NCI-H446 treated with DMSO at 0.1 percent for 48 hours (cell line): ENCODE measurements at regions not wholly inside any gene's neighbourhood (a gene's known extent, or its start where the extent isn't known, plus 50 kb on each side); places are given as distances from the start of the nearest gene placed in this dataset.
"Not testable (repeated sequence)": the region's sequence is repeated elsewhere in the genome, so short reads cannot be mapped to it uniquely, and the experiment has no call there.

Experiments used
- DNase-seq: peaks from one replicate; lab custom pipeline; 2025; lab: John Stamatoyannopoulos, UW

DNA sequence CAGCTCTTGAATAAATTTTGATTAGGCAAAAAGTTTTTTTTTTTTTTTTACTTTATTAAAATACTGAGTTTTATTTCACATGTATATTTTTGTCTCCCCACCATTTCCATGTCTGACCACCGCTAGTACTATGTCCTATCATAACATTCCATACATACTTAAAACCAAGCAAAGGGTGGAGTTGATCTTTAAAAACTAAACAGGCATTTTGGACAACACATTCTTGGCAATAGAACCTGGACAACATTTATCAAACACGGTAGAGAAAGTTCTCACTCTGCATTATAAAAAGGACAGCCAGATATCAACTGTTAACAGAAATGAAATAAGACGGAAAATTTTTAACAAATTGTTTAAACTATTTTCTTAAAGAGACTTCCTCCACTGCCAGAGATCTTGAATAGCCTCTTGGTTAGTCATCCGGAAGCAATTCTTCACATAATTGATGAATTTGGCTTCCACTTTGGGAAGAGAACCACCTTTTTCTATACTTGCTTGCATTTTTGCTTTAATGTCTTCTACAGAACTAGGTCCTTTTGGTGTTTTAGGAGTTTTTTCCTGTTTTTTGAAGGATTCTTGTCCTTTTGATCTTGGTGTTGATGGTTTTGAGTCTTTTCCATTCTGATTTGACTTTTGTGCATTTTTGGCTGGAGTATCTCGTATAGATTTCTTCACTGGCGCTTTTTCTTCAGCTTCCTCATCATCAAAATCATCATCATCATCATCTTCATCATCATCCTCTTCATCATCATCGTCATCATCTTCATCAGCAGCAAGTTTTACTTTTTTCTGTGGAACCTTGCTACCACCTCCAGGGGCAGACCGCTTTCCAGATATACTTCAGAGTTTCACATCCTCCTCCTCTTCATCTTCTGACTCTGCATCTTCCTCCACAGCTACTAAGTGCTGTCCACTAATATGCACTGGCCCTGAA is 58.7 kb downstream of the POU5F2 start:
- not testable (repeated sequence) for DNase-seq

DNA sequence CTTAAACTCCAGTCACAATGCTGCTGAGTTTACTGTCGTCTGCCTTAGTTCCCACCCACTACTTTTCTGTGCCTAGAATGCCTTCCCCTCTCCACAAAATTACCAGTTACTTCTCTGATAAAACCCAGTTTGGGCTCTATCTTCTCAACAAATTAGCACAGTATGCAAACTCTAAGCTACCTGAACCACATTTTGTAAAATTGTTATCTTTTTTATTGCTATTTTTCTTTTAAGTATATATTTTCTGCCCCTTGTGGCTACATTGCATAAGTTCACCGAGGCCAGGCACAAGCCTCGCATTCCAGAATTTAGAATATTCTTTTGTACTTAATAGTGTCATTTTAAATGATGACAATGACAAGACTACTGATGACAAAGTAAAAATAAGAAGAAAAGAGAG is 60.0 kb downstream of the POU5F2 start:
- DNase-seq: no peak

DNA sequence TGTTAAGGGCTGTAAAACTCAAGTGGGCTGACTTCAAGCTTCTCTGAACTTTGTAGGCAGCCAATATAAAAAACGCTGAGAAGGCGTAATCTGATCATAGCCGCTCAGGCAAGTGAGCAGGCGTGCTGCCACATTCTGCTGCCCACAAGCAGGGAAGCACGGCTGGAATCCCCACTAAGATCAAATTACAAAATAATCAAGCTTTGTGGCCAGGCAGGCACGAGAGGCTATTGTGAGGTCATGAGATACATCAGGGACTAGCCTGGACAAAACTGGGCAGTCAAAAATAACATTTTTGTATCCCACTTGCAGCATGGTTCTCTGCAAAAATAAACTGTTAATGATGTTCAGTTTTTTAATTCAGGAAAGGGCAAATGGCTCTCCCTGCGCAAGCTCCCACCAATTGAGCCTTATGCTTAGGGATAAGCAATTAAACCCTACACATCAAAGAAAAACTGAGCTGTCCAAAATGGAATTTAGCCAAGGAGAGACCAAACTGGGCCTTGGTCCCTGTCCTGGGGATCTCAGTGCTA is 64.0 kb downstream of the POU5F2 start:
- peak; percentile 64 for DNase-seq

DNA sequence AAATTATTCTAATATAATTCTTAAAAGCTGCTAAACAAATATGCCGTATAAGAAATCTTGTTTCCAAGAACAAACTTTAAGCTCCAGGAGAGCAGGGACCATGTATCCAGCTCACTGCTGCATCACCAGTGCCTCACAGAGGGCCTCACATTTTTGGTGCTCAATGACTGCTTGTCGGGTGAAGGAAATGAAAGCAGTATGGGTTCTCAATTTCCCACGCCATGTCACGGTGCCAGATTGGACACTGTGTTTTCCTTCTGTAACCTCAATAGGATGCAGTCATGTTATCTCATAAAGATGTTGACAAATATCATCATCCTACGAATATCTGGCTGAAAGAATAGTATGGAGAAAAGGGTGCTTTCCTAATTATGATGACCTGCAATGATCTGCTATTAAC is 64.7 kb downstream of the POU5F2 start:
- DNase-seq: no peak

DNA sequence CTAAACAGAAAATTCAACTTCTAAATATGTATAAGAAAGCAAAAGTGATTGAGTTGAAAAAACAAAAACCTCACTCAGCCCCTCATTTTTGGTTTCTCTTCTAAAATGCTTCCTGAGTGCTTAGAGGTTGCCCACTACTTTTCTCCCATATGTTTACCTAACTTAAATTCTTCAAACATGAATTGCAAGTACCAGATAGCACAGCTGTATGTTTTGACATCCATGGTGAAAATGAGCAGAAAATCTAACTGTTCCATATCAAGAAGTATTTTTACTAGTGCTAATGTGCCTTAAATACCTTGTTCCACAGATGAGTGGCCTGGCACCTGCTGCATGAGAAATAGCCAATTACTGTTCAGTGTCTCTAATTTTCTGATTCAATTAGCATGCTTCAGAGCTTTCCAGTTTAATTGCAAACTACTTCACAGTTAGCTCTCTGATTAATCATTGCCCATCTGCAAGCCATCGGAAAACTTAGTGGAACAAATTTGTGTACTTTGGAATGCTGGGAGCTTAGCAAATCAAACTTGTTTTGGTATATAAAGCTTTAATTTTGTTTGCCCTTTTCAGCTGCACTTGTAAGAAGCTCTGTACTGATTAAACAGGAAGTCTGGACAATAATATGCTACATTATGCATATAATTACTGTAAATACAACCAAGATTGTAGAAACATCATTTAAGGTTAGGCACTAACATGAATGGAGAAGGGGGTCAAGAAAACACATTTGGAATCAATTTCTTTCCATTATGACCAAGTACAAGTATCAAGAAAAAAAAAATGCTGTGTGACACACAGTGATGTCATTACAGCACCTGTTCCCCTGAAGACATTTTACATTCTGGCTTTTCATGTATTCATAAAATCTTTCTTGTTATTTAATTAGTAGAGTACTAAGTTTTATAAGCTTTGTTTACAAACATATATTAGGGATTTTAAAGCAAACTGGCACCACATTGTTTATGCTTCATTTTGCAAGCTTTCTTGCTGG is 65.6 kb downstream of the POU5F2 start:
- DNase-seq: peak; percentile 49

DNA sequence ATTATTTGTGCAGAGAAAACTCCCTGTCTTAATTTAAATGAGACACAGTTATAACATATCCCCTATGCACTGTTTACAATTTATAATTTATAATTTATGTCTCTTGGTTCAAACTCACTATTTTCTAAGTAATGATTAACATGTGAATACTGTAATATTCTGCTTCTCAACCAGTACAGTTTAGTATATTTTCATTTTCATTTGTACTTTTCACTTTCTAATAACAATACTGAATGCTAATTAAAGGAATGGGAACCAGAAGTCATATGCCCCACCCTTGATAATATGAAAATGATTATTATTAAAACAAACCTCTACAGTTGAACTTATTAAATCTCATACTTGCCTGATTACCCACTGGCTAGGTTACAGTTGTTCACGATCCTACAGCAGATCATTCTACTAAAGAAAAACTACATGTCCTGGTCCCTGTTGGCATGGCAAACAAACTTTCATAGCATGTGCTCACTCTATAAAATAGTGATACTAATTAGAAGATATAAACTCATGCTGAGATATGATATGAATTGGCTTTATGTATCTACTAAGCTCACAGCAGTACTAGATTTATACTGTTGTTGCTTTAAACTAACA is 66.4 kb downstream of the POU5F2 start:
- DNase-seq: no peak

DNA sequence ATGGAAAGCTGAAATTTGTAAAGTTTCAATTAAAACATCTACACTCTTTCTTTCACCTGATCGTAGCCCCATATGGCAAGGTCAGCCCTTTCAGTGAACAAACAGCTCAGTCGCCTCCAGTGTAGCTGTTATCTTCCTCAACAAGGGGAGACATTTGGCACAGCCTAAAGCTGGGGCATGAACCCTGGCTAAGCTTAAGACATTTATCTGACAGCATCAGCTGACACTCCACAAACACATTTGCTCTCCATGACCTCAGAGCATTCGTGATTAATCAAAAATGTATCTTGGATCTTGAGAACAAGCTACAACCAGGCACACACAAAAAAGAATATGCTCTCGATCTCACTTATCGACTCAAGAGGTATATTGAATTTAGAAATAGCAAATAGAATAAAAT is 67.3 kb downstream of the POU5F2 start:
- no peak for DNase-seq

DNA sequence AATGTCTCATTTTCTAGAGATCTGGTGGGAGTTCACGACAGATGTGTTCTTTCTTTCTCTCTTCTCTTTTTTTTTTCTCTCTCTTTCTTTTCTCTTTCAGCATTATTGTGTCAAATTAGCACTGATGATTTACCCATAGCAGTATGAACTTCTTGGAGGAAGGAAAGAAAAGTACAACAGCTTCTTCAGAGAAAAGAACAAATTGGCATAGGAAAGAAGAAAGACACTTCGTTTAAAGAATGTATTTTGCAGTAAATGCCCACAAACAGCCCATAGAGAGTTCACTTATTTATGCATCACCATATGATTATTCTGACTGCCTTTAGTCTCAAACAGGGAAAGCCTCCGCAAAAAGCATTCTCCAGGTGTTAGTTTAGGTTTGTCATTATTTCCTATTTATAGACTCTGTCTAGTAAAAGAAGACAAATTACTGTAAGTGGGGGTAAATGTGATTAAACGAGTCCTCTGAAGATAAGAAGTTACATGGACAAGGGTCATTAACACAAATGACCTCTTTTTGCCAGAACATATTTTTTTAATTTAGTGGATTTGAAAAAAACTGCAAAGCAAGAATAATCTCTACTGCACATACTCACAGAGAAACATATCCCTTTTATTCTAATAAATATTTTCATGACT is 68.0 kb downstream of the POU5F2 start:
- DNase-seq: no peak

DNA sequence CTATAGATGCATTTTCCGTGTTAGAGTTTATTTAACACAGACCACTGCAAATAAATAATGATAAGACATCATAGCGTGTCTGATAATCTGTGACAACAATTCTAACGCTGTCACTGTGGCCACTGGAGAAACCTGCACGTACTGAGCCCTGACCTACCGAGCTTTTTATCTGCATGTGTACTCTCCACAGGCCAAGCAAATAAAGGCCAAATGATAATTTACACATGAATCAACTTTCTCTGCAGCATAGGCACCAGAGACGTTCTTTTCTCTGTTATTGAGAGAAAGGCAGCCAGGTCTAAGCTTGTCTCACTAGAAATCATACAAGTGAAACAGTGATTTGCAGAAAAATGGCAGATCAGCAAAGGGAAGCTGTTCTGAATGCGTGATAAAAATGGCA is 75.8 kb downstream of the POU5F2 start:
- DNase-seq: no peak

DNA sequence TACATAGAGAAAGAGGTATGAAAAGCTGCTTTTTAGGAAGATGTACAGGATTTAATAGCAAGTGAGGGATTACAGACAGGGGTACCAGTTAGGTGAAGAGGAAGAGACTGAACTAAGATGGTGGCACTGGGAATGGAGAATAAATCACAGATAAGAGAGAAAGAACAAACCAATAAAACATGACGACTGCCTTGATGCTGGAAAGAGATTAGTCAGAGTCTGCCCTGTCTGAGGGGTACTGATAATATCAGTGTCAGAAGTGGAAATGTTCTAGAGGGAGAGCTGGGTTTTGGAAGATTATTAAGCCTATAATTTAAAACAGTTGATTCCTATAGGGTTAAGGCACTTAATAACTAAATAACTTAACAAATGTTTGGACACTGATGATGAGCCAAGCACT is 77.7 kb downstream of the NR2F1 start:
- no peak for DNase-seq

DNA sequence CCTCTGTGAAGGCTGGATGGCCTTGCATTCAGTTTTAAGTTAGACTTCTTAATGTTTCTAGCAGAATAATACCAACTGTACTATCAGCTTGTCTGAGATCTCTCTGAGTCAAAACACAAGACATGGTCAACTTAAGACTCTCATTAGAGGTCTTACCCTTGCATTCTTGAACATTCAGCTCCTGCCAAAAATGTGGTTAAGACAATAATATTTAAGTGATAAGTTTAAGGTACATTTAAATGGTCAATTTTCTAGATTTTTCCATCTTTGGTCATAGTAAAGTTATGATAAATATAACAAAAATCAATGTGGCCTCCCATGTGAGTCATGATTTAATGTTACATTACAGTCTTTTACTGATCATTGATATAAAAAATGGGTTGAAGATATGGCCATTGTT is 75.0 kb downstream of the NR2F1 start:
- DNase-seq: no peak

DNA sequence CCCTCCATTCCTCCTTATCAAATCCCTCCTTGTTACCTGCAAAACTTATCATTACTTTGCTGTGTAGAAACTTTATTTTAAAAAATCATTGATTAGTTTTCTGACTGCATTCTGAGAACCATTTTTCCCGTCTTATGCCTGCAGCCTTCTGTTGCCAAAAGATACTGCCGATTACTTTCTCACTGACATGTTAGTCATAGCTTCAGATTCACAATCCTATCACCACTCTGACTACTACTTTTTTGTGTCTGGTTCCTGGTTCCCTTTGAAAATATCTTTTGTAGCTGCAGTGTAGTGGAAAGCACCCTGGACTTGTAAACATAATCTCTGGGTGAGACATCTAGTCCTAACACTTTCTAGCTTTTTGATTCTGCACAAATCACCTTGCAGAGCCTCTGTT is 71.7 kb downstream of the NR2F1 start:
- DNase-seq: no peak

DNA sequence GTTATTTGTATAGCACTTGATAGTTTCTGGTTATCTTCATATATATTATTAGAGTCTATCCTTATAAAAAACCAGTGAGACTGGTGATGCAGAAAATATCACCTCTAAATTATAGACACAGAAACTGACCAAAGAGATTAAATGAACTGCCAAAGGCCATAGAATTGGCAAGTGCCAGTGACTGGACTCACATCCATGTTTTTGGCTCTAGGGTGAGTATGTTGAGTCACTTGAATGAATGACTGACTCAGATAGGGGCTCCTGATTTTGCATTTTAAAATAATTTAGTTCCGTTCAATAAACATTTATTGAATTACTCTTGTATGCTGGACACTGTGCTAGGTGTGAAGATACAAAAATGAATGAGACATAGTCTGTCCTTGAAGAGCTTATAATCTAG is 70.7 kb downstream of the NR2F1 start:
- no peak for DNase-seq

DNA sequence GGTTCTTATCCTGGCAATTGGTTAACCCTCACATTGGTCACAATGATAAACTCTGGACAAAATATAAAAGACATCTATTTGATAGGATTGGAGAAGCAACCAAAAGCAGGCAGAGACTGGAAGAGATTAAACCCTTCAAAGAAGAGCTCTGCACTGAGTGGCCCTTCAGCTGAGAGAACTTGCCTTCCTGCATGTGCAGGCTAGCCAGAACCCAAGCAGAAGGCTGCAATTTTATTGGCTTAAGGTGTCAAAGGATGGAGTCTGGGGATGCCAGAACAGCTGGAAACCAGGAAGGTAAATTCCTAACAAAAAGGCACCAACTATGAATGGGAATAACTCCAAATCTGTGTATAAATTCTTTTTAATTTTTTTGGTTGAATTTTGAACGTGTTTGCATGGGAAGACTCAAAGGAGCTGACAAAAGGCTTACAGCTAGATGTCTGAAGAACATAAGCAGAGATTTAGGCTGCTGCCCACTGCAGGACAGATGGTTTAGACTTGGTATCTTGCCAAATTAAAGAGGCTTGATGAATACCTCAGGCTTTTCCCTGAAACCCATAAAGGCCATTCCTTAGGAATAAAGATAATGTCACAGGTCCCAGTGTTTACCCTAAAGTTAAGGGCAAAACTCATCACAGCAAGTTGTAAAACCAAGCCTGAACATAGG is 66.3 kb downstream of the NR2F1 start:
- DNase-seq: peak; percentile 12

DNA sequence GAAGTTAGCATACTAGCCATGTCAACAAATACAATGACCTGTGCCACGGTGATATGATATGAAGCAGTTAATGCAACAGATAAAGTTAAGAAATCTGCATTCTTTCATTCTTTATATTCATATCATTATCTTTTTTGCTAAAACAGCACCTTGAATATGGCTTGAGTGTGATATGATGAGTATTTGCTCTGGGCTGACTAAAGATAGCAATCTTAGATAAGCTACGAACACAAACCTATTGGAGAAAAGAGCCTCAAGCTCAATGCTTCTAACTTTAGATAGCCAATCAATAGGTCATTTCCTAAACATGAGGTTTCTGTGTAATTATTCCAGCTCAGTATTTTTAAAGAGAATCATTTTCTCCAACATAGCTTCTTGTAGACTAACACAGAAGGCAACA is 61.7 kb downstream of the NR2F1 start:
- no peak for DNase-seq
